Fibroblast of skin of left quadriceps (primary cell): ENCODE measurements at regions not wholly inside any gene's neighbourhood (a gene's known extent, or its start where the extent isn't known, plus 50 kb on each side); places are given as distances from the start of the nearest gene placed in this dataset.
"Not testable (repeated sequence)": the region's sequence is repeated elsewhere in the genome, so short reads cannot be mapped to it uniquely, and the experiment has no call there.

ENCODE experiments used
- DNase-seq, 2 experiments: peaks; one replicate each; pipeline ENCODE4 v3.0.0-alpha.2; 2013; ENCODE audit warnings: low read depth in 2 of 2

DNA sequence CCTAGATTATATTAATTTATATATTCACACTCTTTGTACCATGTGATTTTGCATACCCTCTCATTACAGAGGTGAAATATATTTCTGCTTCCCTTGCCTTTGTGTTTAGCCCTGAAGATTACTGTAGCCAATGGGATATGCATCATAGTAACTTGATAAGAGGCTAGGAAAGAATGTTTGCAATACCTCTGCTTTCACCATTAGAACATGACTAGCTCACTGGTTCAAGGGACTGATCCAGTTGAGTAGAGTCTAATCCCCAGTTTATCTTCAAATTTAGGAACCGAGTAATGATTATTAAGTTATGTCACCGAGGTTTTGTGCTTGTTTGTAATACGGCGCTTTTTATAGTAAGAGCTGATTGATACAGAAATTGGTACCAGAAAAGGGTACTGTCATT is 552.6 kb upstream of the GJE1 start:
- DNase-seq, result no peak

DNA sequence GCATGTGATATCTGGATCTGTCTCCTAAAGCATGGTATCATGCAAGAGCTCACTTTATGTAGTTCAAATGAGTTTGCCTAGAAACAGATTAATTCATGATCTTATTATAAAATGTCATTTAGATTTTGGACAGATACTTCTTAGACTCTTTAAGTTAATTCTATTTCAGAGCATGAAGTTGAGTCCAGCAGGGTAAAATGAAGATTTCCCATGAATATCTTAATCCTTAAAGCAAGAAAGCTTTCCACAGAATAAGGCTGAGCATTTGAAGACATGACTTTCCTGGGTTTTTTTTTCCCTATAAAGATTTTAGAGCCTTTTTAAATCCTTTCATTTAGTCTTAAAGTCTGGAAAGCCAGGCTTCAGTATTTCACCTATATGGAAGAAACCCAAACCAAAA is 556.0 kb upstream of the GJE1 start:
- no peak for DNase-seq

DNA sequence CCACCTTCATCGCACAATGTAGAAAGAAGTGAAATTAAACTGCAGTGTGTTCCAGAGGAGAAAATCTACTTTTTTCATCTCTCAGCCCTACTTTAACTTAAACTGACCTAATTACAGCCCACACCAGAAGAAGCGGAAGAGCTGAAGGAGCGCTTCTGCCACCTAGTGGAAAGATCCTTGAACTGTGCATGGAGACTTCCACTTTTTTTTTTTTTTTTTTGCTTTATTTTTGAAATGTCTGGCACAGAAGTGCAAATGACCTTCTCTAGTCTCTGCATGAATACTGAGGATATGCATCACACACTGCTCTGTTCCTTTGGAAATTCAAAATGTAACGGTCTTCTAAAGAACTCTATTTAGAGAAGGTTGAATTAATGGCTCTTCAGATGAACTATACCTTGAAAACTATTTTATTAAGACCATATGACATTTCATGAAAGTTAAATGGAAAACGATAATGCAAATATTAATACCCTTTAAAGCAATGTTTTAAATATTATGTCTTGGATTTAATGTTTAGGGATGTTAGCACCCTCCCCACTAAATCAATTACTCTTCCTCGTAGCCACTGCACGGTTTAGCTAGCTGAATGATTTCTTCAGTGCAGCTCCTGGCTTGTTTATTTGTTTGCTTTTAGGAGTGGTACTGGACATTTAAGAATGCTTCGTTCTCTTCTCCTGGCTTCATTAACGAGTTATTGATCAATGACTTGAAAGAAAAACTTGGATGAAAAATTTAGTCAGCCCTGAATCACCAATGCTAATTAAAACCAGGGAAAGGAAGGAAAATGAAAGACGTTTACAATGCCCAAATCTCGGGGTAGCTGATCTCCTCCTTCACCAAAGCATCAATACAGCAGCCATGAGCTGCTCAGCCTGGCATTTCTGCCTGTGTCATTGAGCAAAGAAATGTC is 569.6 kb upstream of the GJE1 start:
- peak; percentile 86 to 87 for DNase-seq

DNA sequence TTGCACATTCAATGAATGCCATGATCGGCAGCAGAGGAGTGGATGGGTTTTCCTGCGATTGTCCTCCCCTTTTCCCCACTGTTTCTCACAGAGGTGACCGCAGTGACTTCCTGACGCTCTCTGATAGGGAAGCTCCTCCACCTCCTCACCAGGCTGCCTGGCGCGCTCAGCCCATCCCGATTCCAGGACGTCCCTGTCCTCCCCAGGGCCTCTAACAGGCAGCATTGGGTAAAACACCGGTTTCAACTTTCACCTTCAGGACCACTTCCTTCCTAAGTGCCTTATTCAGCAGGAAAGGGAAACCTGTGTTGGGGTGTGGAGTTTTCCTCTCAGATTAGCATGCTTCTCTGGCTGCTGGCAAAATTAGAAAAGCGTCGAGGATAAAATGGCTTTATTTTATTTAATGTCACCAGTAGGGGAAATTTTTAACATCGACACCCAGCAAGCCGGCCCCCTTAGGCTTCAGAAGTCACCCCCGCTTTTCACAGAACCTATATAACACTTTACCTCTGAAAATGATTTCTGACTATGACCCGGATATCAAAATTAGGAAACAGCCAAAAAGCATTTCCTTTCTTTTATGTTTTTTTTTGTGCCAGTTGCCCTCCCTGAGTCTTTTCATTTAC is 570.4 kb upstream of the GJE1 start:
- no peak for DNase-seq

DNA sequence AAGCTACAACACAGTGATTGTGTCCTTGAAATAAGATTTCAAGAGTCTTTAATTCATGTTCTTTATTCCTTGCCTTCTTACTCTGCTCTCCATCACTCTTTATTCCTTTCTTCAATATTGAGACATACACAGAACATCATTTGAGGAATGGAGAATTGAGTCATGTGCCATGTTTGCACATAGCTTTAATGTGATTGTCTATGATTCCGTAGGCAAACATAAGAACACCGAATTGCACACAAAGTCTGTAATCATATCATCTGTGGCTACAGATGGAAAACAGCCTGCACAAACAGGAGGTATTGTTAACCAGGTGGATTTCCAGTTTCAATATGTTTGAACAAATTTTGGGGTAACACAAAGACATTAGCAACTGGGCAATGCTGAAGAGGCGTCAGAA is 571.6 kb upstream of the GJE1 start:
- DNase-seq, result no peak

DNA sequence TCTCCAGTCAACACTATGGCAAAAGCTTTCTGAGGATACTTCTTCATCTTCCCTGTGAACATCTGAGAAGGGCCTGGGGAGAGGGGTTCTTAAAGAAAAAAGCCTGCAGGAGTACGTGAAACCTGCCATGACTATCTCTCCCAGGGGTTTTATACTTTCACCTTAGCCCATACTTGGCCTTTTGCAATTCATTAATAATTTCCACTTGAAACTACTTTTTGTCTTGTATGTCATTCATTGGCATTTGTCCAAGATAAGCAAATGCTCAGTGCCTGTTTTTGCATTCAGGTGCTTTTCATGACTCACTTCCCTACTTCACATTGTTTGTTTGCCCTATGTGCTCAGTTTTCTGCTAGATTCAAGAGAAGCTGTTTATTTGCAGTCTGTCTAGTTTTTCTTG is 580.3 kb upstream of the GJE1 start:
- DNase-seq, result no peak

DNA sequence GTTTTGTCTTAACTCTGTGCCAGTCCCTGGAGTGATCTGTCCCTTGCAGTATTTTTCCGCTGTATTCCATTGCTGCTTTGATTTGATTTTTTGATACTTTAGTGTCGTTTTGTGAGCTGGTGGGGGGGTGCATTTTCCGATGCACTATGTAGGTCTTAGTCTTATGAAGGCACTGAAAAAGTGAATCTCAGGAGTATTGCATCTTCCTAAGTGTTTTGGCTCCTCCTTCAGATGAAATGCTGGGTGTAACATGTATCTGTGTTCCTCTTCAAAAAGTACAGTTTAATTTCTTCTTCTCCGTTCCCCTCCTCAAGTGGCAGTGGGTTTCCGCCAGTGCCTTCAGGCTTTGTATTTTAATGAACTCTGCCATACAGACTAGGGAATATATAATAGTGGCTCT is 580.7 kb upstream of the GJE1 start:
- no peak for DNase-seq

DNA sequence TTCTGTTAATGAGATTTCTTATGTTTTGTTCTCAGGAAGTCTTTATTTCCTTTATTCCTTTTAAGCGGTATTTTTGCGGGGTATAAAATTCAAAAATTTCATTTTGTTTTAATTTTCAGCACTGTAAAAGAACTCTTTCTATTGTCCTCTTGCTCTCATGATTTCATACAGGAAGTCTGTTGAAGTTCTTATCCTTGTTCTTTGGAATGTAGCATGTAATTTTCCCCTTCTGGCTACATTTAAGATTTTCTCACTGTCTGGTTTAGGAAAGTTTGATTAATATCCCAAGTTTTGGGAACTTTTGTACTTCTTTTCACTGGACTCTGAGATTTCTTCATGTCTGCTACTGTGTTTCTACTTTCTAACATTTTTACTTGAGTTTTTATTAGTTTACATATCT is 581.4 kb upstream of the GJE1 start:
- no peak for DNase-seq

DNA sequence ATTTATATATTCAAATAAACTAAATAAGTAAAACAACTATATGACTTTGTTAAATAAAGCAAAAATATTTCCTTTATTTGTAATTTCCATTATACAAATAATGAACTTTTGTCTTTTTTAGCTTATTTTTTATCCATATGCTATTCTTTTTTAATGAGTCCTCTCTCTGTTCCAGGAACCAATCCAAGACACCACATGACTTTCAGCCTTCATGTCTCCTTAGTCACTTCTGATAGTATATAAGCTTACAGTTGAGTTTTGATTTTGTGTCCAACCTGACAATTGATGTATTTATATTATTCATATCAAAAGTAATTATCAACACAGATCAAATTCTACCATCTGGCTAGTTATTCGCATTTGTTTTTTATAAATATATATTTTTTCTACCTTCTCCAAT is 582.3 kb upstream of the GJE1 start:
- no peak for DNase-seq

DNA sequence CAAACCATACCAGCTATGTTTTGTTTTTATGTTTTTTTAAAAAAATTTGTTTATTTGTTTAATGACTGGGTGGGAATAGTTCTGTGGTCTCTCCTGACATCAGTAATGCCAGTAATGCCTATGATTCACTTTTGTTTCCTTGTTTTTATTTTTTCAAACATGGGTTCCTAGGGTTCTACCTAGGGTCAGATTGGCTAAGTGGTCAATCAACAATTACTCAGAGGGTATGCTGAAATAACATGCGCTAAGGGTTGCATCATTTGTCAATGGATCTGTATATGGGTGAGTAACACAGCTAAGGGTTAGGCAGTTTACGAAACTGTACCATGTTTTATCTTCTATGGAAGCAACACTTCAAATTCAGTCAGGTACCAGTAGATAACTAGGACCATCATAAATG is 583.8 kb upstream of the GJE1 start:
- no peak for DNase-seq

DNA sequence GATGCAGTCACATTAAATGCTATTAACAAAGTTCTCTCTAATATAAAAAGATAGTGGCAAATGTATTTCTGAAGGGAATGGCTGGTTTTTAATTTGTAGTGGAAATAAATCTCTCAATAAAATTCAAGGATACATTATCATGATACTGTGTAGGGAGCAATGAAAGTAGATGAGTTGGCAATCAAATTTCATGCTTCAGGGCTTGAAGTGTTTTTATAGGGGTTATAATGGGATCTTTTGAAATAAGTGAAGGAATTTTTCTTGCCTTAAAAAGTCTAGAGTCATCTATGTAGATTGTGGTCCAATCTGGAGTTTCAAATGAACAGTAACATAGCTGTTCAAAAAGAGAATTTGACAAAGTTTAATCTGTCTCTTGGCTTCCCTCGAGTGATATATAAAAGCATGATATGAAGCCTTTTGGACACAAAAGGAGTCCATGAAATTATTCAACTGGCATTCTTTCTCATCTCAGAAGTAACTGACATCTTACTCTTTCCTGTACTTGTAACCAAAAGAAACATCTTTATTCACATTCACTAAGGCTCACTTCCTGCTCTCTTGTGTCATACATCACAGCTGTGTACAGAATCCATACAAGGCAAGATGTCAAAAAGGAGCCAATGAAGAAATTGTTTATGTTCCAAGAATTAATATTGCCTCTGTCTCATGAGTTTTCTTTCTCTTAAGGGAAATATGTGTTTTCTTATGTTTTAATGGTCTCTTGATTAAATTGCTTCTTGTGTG is 591.0 kb upstream of the GJE1 start:
- no peak for DNase-seq

DNA sequence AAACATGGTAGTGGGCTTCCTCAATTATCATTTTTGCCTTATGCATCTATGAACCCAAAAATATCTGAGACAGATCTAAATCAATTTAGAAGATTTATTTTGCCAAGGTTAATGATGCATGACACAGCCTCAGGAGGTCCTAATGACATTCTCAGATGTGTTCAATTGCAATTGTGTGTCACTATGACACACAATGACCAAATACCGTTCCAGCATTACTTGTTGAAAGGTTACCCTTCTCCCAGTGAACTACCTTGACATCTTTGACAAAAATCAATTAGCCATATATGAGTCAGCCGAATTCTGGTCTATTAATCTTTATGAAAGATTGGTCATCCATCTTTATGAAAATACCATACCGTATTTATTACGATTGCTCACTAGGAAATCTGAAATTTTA is 592.5 kb upstream of the GJE1 start:
- DNase-seq, result no peak

DNA sequence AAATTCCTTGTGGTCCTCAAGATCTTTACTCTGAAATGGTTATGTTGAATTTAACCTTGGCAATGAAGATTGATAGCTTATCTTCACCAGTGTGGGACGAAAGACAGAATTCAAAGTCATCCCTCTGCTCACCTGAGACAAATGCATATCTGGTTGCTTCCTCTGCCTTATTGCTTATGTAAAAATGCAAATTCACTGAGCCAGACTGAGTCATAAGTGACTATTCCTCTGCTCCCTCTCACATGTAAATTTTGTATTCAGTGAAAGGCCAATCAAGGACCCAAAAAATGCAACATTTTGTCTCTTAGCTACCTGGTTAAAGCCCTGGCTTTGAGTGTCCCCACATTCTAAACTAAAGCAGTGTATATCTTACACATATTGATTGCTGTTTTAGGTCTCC is 593.1 kb upstream of the GJE1 start:
- no peak for DNase-seq

DNA sequence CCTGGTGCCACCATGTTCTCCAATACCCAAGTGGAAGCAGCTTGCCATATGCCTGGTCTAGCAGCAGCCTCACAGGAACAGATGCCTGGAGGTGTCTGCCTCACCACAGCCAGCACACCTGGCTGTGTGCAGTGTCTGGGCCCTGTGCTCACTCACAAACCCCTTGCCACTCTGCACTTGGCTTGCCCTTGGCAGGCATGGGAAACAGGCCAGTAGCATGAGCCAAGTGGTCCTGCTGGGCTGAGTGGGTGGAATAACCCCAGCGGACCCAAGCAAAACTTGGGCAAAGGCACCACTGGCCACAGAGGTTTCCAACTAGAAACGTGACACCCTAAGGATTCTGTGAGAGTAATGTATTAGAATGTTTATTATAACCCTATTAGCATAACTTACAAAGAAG is 600.5 kb upstream of the GJE1 start:
- no peak for DNase-seq

DNA sequence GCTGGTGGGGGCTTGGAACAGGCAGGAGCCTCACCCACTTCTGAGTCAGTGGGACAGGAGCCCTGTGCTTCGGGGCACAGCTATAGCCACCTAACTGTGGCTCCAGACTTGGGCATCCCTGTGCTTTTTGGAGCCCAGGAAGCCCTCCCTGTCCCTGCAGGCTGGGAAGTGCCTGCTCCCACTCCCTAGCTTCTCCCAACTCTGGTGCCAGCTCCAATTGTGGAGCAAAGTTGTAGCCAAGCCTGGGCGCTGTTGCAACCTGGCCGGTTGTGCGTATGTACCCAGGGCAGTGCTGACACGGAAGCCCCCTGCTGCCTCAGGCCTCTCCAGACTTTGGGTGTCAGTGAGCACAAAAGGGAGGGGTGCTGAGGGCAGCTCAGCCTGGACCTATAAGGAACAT is 601.7 kb upstream of the GJE1 start:
- DNase-seq, result no peak

DNA sequence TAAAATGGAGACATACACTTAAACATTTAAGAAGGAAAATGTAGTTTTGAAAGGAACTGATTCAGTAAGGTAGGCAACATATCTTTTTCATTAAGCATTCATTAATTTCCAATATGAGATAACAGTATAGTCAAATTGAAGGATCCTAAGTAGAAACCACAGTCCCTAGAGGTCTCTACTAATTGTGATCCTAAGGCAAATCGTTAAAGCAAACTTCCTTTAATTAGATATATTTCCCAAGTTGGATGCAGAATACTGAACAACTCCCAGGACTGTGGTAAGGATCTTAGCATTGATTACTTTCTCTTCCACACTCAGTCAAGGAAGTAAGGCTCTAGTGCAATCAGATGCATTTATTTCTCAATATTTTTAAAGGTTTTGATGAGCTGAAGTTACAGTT is 604.1 kb upstream of the GJE1 start:
- DNase-seq, result no peak

DNA sequence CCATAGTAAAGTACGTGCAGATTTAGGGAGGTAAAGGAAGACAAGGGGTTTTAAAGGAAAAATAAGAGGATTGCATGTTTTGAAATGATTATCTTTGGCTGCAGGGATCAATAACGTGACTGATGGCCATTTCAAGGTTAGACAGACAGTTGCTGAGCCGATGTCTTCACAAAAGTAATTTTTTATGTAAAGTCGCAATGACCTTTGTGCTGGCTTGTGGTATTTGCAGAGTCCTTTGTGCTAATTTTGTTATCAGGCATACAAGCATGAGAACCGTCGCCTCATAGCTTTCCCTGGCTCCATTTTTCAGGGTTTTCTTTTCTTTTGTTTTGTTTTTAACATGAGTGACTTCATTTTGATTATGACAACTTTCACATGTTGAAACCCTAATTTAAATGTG is 605.7 kb upstream of the GJE1 start:
- no peak for DNase-seq

DNA sequence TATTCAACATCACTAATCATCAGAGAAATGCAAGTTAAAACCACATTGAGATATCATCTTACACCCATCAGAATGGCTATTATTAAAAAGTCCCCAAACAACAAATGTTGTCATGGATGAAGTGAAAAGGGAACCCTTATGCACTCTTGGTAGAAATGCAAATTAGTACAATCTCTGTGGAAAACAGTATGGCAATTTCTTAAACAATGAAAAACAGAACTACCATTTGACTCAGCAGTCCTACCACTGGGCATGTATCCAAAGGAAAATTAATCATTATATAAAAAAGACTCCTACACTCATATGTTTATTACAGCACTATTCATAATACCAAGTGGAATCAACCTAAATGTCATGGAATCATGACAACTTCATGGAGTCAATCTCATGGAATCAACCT is 611.3 kb upstream of the GJE1 start:
- DNase-seq, result no peak

DNA sequence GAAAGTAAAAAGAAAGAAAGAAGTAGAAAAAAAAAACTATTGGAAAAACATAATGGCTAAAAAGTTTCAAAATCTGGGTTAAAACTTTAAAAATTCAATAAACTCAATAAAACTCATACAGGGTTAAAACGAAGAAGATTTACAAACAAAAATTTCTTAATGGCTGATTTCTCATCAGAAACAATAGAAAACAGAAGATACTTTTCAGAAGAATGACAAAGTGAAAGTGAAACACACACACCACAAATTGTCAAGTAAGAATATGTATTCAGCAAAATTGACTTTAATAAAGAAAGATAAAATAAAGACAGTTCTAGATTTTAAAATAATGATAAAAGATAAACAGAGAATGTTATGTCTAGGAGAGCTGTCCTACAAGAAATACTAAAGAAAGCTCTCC is 618.9 kb upstream of the GJE1 start:
- DNase-seq, result no peak

DNA sequence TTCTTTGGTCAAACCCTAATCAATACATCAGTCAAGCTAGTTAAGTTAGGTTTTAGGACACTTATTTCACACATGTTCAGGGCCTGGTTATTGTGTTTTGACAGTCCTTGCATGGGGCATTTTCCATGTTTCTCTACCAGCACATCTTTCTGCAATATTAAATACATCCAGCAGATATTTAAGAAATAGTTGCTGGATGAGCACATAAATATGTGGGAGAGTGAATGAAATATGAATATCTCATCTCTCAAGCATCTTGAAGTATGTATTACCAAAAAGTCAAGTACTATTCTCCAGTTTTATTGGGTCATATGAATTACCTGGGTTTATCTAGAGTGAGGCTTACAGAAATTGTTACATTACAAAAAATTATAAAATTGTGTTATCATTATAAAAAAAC is 621.9 kb upstream of the GJE1 start:
- DNase-seq, result no peak

DNA sequence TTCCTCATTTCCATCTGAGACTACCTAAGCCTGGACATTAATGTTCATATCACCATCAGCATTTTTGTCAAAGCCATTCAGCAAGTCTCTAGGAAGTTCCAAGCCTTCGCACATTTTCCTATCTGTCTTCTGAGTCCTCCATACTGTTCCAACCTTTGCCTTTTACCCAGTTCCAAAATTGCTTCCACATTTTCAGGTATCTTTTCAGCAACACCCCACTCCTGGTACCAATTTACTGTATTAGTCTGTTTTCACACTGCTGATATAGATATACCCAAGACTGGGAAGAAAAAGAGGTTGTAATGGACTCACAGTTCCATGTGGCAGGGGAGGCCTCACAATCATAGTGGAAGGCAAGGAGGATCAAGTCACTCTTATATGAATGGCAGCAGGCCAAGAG is 626.7 kb upstream of the GJE1 start:
- DNase-seq, result not testable (repeated sequence)

DNA sequence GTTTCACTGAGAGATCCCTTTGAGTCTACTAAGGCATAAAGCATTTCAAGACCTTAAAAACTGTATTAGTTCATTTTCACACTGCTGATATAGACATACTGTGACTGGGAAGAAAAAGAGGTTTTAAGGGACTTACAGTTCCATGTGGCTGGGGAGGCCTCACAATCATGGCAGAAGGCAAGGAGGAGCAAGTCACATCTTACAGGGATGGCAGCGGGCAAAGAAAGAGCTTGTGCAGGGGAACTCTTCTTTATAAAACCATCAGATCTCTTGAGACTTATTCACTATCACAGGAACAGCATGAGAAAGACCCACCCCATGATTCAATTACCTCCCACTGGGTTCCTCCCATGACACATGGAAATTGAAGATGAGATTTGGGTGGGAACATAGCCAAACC is 628.4 kb upstream of the GJE1 start:
- not testable (repeated sequence) for DNase-seq

DNA sequence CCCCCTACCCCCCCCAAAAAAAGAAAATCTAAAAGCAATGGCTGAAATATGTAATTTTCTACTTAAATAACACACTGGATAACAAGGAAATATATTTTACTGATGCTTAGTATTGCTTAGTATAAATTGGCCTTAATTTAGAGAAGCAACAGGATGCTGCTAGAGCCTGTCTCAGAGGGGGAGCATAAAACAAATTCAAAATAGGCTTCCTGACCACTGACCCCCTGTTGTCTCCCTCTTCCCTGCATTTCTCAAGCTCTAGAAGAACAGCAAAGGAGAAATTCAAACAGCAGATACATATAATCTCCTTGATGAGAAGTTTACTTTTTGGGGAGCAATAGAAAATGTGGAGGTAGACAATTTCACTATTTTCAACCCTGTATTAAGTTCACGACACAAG is 631.1 kb upstream of the GJE1 start:
- no peak for DNase-seq
